Activated CD8-positive, alpha-beta memory T cell treated with anti-CD3 and anti-CD28 coated beads, Interleukin-2, amount 50 U/mL, for 48 hours (primary cell): ENCODE measurements at regions not wholly inside any gene's neighbourhood (a gene's known extent, or its start where the extent isn't known, plus 50 kb on each side); places are given as distances from the start of the nearest gene placed in this dataset.

ENCODE experiments used
- DNase-seq: peaks from one replicate; pipeline ENCODE4 v3.0.0-alpha.2; 2020

DNA sequence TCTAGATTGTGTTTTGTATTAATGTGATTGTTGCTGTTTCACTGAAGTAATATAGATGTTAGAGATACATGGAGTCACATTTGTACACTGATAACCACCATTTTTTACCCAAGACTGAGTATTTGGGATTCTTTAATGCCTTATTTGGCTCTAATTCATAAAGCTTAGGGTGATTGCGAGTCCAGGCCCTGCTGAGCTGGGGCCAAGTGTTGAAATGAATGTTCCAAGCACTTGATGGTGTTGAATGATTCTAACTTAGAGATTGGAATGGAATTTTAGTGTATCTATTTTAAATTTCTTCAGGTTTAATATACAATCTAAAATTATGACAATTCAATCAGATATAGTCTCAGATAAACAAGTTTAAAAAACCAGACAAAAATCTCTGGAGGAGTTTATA is 329.4 kb upstream of the SLC35B3 start:
- DNase-seq = no peak

- DNase-seq = no peak
Observed at GRCh38 chr6:8760951-8761350, 325.6 kb upstream of the SLC35B3 start.

GRCh38 chr6:8758412-8758811 is 323.1 kb upstream of the SLC35B3 start:
- DNase-seq = no peak

DNA sequence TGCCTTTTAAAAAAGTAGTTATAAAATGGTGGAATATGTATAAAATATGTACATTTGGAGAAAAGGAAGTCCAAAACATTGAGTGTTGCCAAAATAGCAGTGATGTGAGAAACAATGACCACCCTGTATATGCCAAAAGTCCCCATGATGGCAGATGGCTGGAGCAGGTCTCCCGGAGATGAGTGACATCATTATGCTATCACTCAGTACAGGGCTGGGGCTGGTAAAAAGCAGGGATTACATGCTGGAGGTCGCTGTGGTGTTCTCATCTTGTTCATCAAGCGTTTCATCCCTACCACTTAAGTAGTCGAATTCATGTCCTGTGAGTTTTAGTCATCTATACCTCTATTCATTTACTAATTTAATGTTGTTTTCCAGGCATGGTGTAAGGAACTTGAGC is 315.3 kb upstream of the SLC35B3 start:
- no peak for DNase-seq

DNA sequence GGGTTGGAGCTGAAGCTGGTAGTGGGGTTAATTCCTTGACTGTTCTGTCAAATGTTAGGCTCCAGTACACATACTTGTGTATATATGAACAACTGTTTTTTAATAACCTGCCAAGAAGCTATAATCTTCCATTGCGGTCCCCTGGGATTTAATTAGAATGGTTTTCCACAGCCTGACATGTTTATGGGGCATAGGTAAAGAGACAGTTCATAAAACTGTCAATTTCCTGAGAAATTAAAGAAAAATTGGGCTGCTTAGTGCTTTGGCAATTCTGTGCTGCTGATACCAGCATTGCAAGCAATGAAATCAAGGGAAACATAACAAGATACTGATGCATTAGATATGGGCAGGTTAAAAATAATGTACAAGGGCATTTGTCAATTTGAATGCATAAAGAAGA is 314.1 kb upstream of the SLC35B3 start:
- no peak for DNase-seq

DNA sequence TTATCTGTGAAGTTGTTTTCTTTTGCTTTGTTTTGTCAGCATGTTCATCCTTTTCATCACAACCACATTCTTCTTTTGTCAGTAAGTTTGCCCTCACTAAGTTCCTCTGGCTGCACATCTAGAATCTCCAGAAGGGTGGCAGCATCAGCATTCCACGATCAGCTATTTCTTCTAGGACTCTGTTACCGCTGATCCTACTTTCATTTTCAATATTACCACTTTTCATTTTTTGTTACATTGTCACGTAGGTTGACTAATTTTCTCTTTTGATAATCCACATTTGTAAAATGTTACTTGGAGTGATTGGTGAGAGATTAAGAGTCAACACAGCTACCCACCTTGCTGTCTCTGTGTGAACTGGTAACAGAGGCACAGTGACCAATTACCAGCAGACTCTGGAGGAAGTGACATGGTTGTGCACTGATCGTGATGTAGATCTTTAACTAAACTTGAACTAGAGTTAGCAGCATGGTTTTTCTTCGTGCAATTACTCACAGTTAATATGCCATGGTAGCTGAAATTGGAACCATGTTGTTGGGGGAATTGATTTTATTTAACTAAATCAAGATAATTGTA is 307.9 kb upstream of the SLC35B3 start:
- DNase-seq = no peak

- no peak for DNase-seq
Observed at GRCh38 chr6:8739454-8739853, 304.1 kb upstream of the SLC35B3 start.

GRCh38 chr6:8738951-8739350 is 303.6 kb upstream of the SLC35B3 start:
- DNase-seq = no peak

GRCh38 chr6:8736156-8736895 is 301.0 kb upstream of the SLC35B3 start:
- no peak for DNase-seq

DNA sequence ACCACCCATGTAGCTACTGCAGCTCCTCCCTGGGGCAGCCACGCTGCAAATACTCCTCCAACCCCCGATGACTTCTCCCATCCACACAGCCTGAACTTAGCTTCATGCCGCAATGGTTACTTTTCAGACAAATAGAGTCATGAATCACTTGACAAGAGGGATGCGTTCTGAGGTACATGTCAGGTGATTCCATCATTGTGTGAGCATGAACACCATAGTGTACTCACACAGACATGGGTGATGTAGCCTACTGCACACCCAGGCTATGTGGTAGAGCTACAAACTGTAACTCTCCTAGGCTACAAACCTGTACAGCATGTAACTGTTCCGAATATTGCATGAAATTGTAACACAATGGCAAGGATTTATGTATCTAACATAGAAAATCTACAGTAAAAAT is 298.5 kb upstream of the SLC35B3 start:
- no peak for DNase-seq

- DNase-seq = no peak
Observed at GRCh38 chr6:8731874-8732273, 296.5 kb upstream of the SLC35B3 start.

- DNase-seq = no peak
Observed at GRCh38 chr6:8710668-8711431, 275.5 kb upstream of the SLC35B3 start.

DNA sequence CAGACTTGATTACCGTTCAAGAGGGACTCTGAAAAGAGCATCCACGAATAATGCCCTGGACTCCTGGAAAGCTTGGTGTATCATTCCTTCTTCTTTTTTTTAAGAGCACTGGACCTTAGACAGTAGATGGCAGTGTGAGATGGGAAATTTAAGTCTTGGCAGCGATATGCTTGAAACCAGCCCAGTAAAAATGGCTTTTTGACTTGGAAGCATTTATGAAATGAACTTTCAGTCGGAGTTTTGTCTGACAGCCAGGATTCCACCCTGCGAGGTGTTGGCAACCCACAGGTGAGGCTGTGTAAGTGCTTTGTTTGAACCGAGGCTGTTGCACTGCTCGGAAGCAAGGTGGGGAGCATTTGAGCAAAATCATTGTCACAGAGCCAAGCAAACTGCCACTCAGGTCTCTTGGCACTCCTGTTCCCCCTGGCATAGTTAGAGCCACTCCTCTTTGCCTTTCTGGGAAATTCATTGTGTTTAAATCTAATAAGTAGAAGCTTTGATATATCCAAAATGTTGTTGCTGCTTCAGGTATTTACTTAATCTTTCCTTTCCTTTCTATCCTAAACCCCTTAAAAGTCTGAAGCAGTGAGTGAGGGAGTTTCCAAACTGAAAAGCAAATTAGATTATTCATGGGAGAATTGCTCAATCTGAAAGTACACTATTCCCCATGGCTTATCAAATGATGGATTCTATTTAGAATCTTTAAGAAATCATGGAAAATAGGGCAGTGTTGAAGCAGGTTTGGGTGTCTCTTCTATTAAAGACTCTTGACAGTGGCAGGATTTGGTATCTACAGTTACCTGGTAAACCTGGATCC is 272.8 kb upstream of the SLC35B3 start:
- DNase-seq = no peak

- no peak for DNase-seq
Observed at GRCh38 chr6:8707369-8707768, 272.0 kb upstream of the SLC35B3 start.

DNA sequence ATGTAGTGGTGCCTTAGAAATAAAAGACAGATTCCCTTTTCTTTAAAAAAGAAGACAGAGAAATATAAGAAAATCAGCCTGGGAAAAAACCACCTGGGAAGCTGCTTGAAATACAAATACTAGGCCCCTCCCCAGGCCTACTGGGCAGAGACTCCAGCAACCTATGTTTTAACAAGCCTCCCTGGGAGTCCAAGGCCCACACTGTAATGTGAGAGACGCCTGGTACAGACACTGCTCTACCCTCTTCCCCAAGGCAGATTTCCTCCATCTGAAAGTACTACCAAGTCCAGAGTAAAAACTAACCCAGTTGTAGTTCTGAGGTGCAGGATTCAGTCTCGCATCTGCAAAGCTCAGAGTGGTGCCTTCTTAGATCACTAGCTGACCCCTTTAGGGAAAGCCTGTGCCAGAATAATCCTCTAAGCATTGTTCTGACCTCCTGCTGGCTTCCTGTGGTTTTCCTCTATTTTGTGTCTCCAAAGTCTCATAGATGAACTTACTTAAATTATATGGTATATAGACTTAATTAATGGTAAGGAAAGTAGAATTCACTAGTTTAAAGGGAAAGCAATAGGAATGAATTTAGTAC is 270.2 kb upstream of the SLC35B3 start:
- no peak for DNase-seq

DNA sequence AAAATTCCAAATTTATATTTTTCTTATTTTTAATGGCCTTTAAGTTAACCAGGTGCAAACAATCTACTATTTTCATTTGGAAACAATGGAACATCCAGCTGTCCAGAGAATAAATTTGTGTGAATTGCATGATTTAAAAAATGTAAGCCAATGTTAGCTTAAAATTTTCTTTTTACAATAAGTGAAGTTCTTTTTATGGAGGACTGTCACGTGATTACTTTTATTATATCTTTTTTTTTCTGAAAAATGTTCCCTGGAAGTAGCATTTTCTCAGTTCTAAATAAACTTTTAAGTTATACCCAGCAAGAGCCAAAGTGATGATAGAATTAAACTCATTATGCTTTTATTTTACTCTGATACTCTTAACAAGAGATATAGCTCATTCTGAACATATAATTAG is 267.7 kb upstream of the SLC35B3 start:
- DNase-seq = no peak

DNA sequence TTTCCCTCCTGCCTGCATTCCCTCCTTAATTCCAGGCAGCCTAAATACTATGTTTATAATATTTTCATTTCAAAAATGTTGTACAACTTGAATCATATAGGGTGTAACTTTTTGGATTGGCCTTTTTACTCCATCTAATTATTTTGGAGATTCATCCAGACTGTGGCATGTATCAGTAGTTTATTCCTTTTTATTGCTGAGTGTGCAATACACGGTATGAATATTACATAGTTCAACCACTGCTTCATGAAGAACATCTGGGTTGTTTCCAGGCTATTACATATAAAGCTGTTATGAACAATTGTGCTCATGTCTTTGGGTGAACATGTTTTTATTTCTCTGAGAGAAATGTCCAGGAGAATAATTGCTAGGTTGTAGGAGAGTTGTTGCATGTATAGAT is 253.5 kb upstream of the SLC35B3 start:
- DNase-seq = no peak

- DNase-seq = no peak
Observed at GRCh38 chr6:8686077-8686476, 250.7 kb upstream of the SLC35B3 start.

GRCh38 chr6:8683204-8683603 is 247.9 kb upstream of the SLC35B3 start:
- no peak for DNase-seq

- no peak for DNase-seq
Observed at GRCh38 chr6:8679823-8680222, 244.5 kb upstream of the SLC35B3 start.

DNA sequence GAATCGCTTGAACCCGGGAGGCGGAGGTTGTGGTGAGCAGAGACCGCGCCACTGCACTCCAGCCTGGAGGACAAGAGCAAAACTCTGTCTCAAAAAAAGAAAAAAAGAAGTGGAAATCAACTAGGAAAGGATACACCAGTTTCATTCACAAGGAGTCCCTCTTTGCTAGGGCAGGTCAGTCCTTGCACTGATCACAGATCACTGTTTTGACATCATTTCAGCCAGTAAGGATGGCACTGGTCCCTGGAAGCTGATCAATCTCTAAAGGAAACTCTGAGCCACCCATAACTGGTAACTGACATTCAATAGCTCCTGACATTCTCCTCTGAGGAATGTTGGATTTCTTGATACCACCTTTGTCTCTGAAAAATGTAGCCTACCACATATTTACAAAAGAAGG is 243.1 kb upstream of the SLC35B3 start:
- no peak for DNase-seq

DNA sequence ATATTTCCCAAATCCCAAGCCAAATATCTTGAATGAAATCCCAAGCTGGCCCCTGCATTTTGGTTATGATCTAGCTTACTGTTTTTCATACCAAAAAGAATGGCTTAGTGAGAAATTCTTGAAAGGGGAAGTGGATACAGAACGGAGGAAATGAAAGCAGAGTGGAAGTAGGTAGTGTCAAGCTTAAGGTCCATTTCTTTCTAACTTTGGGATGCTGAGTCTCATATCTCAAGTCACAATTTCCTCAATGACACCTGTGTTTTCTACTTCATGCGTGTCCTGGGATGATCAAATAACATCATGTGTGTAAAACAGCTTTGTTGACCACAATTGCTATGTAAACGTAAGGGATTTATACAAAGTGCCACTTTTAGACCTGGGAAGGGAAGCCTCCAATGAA is 238.8 kb upstream of the SLC35B3 start:
- DNase-seq = no peak

DNA sequence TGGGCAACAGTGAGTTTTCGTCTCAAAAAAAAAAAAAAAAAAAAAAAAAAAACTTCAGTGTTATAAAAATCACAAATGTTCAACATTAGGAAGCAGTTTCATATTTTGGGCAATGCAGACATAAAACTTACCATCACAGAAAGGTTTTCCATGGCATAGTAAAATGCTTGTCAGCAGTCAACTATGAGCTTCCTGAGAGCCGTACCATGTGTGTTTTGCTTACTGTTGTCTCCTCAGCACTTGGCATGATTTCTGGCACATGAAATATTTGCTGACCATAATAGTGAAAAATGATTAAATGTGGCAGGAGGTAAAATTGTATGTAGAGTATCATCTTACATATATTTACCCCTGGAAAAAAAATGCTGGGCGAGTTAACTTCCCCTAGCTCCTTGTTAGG is 237.5 kb upstream of the SLC35B3 start:
- no peak for DNase-seq
